SK-N-MC (cell line): ENCODE measurements at regions not wholly inside any gene's neighbourhood (a gene's known extent, or its start where the extent isn't known, plus 50 kb on each side); places are given as distances from the start of the nearest gene placed in this dataset.

Experiments
- EZH2 ChIP-seq: fragments of 200-600 bp; sonication (generic); IDR thresholded peaks from one replicate; pipeline ENCODE4 v1.6.1; 2017; ENCODE audit warnings: antibody characterized with exemption
- FOXP2 ChIP-seq: optimal IDR thresholded peaks from 2 replicates; pipeline ENCODE3; 2011; ENCODE audit warnings: mild to moderate bottlenecking, moderate library complexity; ENCODE audit not compliant: insufficient read depth; ENCODE audit errors: extremely low read length, control extremely low read depth
- POLR2AphosphoS5 ChIP-seq: IDR thresholded peaks from 2 replicates; pipeline ENCODE4 v1.6.1; 2012; ENCODE audit warnings: mild to moderate bottlenecking, low read depth, low read length, borderline replicate concordance

- no peak for TF ChIP-seq EZH2
- TF ChIP-seq POLR2AphosphoS5, result no peak
- no peak for TF ChIP-seq FOXP2
Observed at GRCh38 chr7:88095-88926, 104.1 kb upstream of the FAM20C start.
